H1 (cell line): ENCODE measurements at regions not wholly inside any gene's neighbourhood (a gene's known extent, or its start where the extent isn't known, plus 50 kb on each side); places are given as distances from the start of the nearest gene placed in this dataset. TPM values are rescaled to one million over a fixed set of nuclear protein-coding genes. Genes with fewer than 3 reads are reported as not detected.

ENCODE experiments used
- small RNA-seq: library from polyadenylated mRNA; stranded (forward); fragments of <200 nt; extraction: miRNeasy Mini kit (QIAGEN cat#:217004); gene quantifications from one replicate; pipeline ENCODE3, GENCODE V24; 2013; ENCODE audit not compliant: insufficient read depth

Small RNA genes in the stretch of these regions (small RNA-seq; reads per million reads assigned to genes)
- gene RN7SKP126: not detected
